ENCODE measurements at regions not wholly inside any gene's neighbourhood (a gene's known extent, or its start where the extent isn't known, plus 50 kb on each side); places are given as distances from the start of the nearest gene placed in this dataset.

DNA sequence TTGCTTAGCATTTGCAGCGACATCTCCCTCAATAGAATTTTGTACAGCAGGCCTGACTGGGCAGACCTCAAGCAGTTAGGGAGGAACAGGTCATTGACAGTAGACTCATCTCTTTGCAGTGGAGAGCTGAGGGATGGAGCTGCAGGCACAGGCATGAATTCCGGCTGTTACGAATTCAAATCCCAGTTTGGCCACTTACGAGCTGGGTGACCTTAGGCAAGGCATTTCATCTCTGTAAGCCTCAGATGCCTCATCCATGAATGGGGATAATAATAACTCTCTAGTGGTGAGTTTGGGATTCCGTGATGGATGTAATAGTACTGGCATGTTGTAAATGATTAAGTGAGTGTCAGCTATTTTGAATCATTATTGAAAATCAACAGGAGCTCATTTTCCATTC lies 195.3 kb downstream of the SEMA6A start (continued):
- no peak for TF ChIP-seq SAP30 (IDR thresholded peaks at IDR 0.05; ENCODE audit: insufficient read depth, insufficient replicate concordance, low read length)
- TF ChIP-seq POLR2AphosphoS5 (IDR thresholded peaks at IDR 0.05; ENCODE audit: low read depth, low read length) = no peak
- TF ChIP-seq, protein P1, sequence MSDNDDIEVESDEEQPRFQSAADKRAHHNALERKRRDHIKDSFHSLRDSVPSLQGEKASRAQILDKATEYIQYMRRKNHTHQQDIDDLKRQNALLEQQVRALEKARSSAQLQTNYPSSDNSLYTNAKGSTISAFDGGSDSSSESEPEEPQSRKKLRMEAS (IDR thresholded peaks at IDR 0.05) = no peak
- no peak for TF ChIP-seq POLR2A (IDR thresholded peaks at IDR 0.05; ENCODE audit: control extremely low read depth in 1 of 2, low read depth in 2 of 2, low read length in 2 of 2)
- TF ChIP-seq SUZ12 (IDR thresholded peaks at IDR 0.05; ENCODE audit: low read length) = no peak
- TF ChIP-seq TAF7 (optimal IDR thresholded peaks at IDR 0.05; ENCODE audit: borderline replicate concordance, low read depth, low read length) = no peak
- TF ChIP-seq CTBP2 (IDR thresholded peaks at IDR 0.05; ENCODE audit: borderline replicate concordance, insufficient read depth, insufficient read length, low read length) = no peak
- TF ChIP-seq CHD2 (IDR thresholded peaks at IDR 0.05; ENCODE audit: low read length) = no peak

Measured in H1 (cell line).